ENCODE measurements at regions not wholly inside any gene's neighbourhood (a gene's known extent, or its start where the extent isn't known, plus 50 kb on each side); places are given as distances from the start of the nearest gene placed in this dataset.

DNA sequence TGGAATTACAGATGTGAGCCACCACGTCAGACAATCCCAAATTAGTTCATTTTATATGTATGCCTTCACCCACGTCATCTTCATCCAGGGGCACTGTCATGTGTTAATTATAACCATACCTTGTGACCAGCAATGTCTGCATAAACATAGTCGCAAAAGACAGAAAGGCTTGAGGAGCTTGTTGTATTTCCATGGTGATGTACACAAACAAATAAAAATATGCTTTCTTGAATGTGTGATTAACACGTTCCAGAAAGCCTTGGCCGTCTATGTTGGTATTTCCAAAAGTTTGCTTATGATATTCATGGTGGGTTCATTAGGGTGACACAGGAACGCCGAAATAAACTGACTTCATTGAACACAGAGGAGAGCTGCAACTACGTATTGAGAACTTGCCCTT is 524.7 kb upstream of the ZNF717 start:
- H3K4me1 Mint-ChIP-seq, result no peaks in the 10 kb centered on the region
- TF ChIP-seq CTCF (IDR thresholded peaks at IDR 0.05) (no peak), EZH2 (IDR thresholded peaks at IDR 0.05; ENCODE audit: borderline replicate concordance, insufficient read depth, low read depth, low read length, poor library complexity, severe bottlenecking) (no peak)
- ChIA-PET CTCF (no interaction called here), POLR2A (no interaction called here)
- Histone ChIP-seq H3K27me3 (replicated peaks in 1 of 4; ENCODE audit: control extremely low read depth in 1 of 4, control insufficient read depth in 3 of 4, insufficient read depth in 4 of 4, low read length in 3 of 4) (no peaks in the 10 kb centered on the region), H3K4me1 (ENCODE audit: control insufficient read depth in 2 of 2, insufficient read depth in 2 of 2, low read length in 2 of 2) (no peaks in the 10 kb centered on the region), H3K27ac (ENCODE audit: low read length in 2 of 2) (no peak overlapping the region), H3K36me3 (replicated peaks in 1 of 2; ENCODE audit: control extremely low read depth in 1 of 2, control insufficient read depth in 1 of 2, extremely low read depth in 1 of 2, insufficient read depth in 2 of 2, low read length in 1 of 2) (no peaks in the 10 kb centered on the region), H3K9me3 (ENCODE audit: control extremely low read depth in 1 of 3, control insufficient read depth in 2 of 3, insufficient read depth in 1 of 3, low read length in 2 of 3) (no peaks in the 10 kb centered on the region), H4K20me1 (ENCODE audit: control insufficient read depth, insufficient read depth, low read length, poor library complexity, severe bottlenecking) (no peaks in the 10 kb centered on the region), H2AFZ (ENCODE audit: insufficient read depth, low read depth, low read length, poor library complexity, severe bottlenecking) (no peak overlapping the region), H3K9ac (ENCODE audit: low read length) (no peak overlapping the region), H3K4me2 (replicated peaks; ENCODE audit: low read depth, low read length, poor library complexity, severe bottlenecking) (no peak overlapping the region), H3K4me3 (ENCODE audit: control extremely low read depth in 1 of 5, extremely low read depth in 1 of 5, insufficient read depth in 1 of 5, low read depth in 2 of 5, low read length in 4 of 5) (no peak overlapping the region), H3K79me2 (ENCODE audit: control insufficient read depth, insufficient read depth, low read length) (no peaks in the 10 kb centered on the region)
- H3K27ac Mint-ChIP-seq, result no peak overlapping the region
- H3K27me3 Mint-ChIP-seq, result no peaks in the 10 kb centered on the region
- ATAC-seq (ENCODE audit: low read depth), result no peak
- 100% methylated on average over 1 of the region's 8 CpGs for WGBS (ENCODE audit: insufficient coverage)
- no peak overlapping the region for H3K4me3 Mint-ChIP-seq
- intact Hi-C loops (cut with micrococcal nuclease), result no loop called here
- DNase-seq, result no peak
- peaks cover 2% of the 10 kb centered on the region for H3K9me3 Mint-ChIP-seq (ENCODE audit: insufficient read depth)

GRCh38 chr3:76310667-76311066 is 525.3 kb upstream of the ZNF717 start:
- POLR2A ChIA-PET, result no interaction called here
- Mint-ChIP-seq H3K9me3 (ENCODE audit: insufficient read depth) (peaks cover 2% of the 10 kb centered on the region), H3K4me3 (no peak overlapping the region), H3K4me1 (no peaks in the 10 kb centered on the region), H3K27me3 (no peaks in the 10 kb centered on the region), H3K27ac (no peak overlapping the region)
- ATAC-seq (ENCODE audit: low read depth), result no peak
- 78% methylated on average over 7 of the region's 7 CpGs for WGBS (ENCODE audit: insufficient coverage)
- intact Hi-C loops (cut with micrococcal nuclease), result no loop called here
- no peak overlapping the region for H3K4me3 ChIP-seq (ENCODE audit: control extremely low read depth in 1 of 5, extremely low read depth in 1 of 5, insufficient read depth in 1 of 5, low read depth in 2 of 5, low read length in 4 of 5)
- no peaks in the 10 kb centered on the region for H3K27me3 ChIP-seq (replicated peaks in 1 of 4; ENCODE audit: control extremely low read depth in 1 of 4, control insufficient read depth in 3 of 4, insufficient read depth in 4 of 4, low read length in 3 of 4)
- H3K27ac ChIP-seq (ENCODE audit: low read length in 2 of 2), result no peak overlapping the region
- no peak for TF ChIP-seq EZH2 (IDR thresholded peaks at IDR 0.05; ENCODE audit: borderline replicate concordance, insufficient read depth, low read depth, low read length, poor library complexity, severe bottlenecking)
- no peak overlapping the region for H3K9ac ChIP-seq (ENCODE audit: low read length)
- no peak for DNase-seq
- H3K4me2 ChIP-seq (replicated peaks; ENCODE audit: low read depth, low read length, poor library complexity, severe bottlenecking), result no peak overlapping the region
- H2AFZ ChIP-seq (ENCODE audit: insufficient read depth, low read depth, low read length, poor library complexity, severe bottlenecking), result no peak overlapping the region
- no peaks in the 10 kb centered on the region for H3K79me2 ChIP-seq (ENCODE audit: control insufficient read depth, insufficient read depth, low read length)
- H3K4me1 ChIP-seq (ENCODE audit: control insufficient read depth in 2 of 2, insufficient read depth in 2 of 2, low read length in 2 of 2), result no peaks in the 10 kb centered on the region
- CTCF ChIA-PET, result no interaction called here
- H3K9me3 ChIP-seq (ENCODE audit: control extremely low read depth in 1 of 3, control insufficient read depth in 2 of 3, insufficient read depth in 1 of 3, low read length in 2 of 3), result no peaks in the 10 kb centered on the region
- H3K36me3 ChIP-seq (replicated peaks in 1 of 2; ENCODE audit: control extremely low read depth in 1 of 2, control insufficient read depth in 1 of 2, extremely low read depth in 1 of 2, insufficient read depth in 2 of 2, low read length in 1 of 2), result no peaks in the 10 kb centered on the region
- H4K20me1 ChIP-seq (ENCODE audit: control insufficient read depth, insufficient read depth, low read length, poor library complexity, severe bottlenecking), result no peaks in the 10 kb centered on the region
